T47D (cell line): ENCODE measurements at regions not wholly inside any gene's neighbourhood (a gene's known extent, or its start where the extent isn't known, plus 50 kb on each side); places are given as distances from the start of the nearest gene placed in this dataset.

Experiments
- DNase-seq, 2 experiments: peaks; one replicate each; pipeline versions ENCODE4 v3.0.0 to v3.0.0-alpha.2; 2011 to 2012; ENCODE audit warnings: low read depth in 1 of 2, low spot score in 1 of 2
- JUND ChIP-seq: IDR thresholded peaks from 2 replicates; pipeline ENCODE4 v1.6.1; 2012; ENCODE audit warnings: low read depth
- in situ Hi-C: cut with HindIII; loops from 2 replicates; pipeline ENCODE4 v1.10.0; 2016; ENCODE audit warnings: low sequenced_read_pairs, low pct_unique_long_range_greater_than_20kb

DNA sequence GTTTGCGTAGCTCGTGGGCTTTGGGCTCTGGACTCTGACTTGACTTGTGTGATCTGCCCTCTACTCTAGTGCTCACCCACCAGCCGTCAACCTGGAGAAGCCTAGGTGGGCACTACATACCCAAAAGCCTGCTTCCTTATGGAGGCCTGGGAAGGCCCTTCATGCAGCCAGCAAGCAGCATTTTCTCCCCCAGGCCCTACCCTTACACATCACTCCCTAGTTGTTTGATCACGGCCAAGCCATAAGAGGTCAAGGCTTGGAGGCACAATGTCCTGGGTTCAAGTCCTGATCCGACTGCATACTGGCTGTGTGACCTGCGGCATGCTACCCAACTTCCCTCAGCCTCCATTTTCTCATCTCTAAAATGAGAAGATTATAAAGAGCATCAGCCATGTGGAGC, 151.3 kb upstream of the EGFLAM start:
- TF ChIP-seq JUND: no peak
- in situ Hi-C loops: no loop called here

DNA sequence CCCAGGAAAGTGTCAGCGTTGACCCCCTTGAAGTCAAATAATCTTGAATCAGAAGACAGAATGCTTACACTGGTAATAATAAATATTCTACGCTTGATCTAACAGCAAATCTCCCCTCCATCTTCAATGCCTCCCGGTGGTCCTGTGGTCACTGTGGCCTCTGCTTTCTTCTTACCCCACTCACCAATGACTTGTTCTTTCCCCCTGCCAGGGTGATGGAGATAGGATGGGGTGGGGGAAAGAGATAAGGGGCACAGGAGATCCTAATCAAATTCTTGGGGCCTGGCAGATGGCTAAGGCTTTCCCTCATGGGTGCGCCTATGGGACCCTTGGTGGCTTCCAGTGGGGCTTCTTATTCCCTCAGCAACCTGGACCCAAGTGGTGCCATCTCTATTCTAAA, 152.6 kb upstream of the EGFLAM start:
- no peak for TF ChIP-seq JUND
- no peak for DNase-seq
- in situ Hi-C loops: no loop called here

More for the DNA sequence above, 151.3 kb upstream of the EGFLAM start:
- DNase-seq: no peak

DNA sequence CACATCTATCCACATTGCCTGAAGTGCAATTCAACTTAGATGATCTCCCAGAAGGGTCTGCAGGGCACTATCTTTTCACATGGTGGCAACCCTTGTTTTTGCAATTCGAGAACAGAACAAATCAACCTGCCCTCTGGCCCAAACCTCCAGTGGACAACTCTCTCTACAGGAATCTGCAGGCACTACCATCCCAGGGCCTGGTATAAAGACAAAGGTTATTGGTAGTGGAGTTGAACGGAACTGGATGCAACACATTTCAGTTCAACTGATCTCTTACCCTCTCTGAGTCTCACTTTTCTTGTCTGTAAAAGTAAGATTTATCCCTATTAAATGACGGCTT, 153.2 kb upstream of the EGFLAM start:
- no peak for TF ChIP-seq JUND
- in situ Hi-C loops: no loop called here
- no peak for DNase-seq

DNA sequence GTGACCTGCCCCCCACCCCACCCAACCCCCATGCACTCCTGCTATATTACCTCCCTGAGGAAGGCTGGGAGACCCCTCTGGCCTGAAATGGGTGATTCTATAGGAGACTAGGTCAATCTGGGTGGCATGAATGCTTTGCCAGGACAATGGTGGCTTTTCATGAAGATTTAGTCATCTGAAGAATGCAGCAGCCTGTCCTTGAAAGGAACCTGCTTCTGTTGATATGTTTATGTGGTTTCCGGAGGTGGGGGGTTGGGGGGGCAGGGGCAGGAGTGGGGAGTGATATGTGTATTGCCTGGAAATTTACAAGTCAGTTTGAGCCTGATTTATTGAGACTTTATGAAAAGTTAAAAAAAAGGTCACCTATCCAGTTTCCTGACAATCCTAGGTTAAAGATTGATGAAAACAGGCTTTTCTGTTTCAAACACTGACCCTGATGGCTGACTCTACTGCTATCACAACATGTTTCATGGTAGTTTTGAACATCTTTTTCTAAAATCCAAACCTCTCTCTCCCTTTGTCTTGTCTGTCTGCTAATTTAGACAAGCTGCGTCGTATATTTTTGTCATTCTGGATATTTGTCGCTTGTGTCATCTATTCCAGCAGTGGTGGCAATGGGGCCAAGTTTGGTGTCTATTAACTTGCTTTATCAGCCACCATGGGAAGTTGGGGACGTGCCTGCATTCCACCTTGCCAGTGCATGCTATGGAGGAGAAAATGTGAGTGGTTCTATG, 153.7 kb upstream of the EGFLAM start:
- no peak for DNase-seq
- no peak for TF ChIP-seq JUND
- in situ Hi-C loops: no loop called here

DNA sequence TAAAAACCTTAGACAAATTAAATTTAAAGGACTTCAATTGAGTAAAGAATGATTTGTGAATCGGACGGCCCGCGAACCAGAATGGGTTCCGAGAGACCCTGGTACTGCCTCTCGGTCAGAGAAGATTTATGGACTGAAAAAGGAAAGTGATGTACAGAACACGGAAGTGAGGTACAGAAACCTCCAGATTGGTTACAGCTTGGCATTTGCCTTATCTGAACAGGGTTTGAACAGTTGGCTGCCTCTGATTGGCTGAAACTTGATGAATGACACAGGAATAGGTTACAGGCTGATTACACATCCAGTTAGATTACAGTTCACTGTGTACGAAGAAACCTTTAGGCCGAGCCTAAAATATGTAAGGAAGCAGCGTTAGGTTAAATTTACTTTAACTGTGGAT, 156.5 kb upstream of the EGFLAM start:
- no peak for DNase-seq
- no peak for TF ChIP-seq JUND
- in situ Hi-C loops: no loop called here

DNA sequence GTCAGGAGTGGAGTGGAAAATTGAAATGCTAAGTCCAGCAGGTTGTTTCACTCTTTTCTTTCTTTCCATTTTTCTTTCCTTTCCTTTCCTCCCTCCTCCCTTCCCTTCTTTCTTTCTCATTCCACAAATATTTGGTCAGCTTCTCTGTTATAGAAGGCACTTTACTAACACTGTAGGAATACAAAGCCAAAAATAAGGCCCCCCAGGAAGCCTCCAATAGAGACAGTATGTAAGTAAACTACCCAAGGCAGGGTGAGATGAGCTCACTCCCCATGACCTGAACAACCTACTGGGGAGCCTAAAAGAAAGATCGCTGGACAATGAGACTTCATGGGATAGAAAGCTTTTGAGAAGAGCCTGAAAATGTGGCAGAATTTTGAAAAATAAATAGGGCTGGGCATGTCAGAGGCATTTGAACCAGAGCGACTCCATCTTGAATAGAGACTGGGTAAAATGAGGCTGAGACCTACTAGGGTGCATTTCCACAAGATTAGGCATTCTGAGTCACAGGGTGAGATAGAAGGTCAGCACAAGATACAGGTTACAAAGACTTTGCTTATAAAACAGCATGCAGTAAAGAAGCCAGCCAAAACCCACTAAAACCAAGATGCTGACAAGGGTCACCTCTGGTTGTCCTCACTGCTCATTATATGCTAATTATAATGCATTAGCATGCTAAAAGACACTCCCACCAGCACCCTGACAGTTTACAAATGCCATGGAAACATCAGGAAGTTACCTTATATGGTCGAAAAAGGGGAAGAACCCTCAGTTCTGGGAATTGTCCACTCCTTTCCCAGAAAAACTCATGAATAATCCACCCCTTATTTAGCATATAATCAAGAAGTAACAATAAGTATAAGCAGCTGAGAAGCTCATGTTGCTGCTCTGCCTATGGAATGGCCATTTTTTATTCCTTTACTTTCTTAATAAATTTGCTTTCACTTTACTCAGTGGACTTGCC, 158.9 kb upstream of the EGFLAM start:
- no peak for TF ChIP-seq JUND
- no peak for DNase-seq

DNA sequence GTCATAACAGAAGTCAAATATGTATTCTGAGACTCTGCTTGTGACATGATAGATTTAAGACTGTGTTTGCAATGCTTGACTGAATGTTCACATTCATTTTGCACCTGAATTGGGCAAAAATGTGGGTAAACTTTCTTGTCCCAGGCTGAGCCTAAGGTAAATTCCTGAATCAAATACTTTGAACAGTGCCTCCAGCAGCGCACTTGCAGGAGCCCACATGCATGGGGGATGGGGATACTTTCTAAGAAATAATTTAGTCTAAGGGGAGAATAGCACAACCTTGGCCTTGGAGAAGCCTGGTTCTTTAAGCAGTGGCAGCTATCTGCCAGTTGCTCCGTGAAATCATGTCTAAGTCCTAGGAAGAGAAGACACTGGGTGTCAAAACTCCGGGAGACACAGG, 163.5 kb upstream of the EGFLAM start:
- in situ Hi-C loops: no loop called here
- TF ChIP-seq JUND: no peak
- DNase-seq: no peak

More for the DNA sequence above, 158.9 kb upstream of the EGFLAM start:
- in situ Hi-C loops: no loop called here

DNA sequence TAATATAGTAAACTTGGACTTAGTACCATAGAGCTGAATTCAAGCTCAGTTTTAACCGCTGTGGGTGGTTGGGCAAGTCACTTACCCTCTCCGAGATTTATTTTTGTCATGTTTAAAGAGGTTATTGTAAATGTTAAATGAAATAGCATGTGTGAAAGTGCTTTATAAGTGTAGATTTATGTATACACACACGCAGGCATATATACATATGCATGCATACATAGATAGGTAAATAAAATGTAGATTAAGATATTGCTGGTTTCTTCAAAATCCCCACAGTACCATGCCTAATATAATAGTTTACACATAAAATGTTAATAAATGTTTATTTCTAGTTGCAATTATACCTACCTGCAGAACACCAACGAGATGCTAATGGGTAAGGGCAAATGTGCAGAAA, 164.5 kb upstream of the EGFLAM start:
- in situ Hi-C loops: no loop called here
- TF ChIP-seq JUND: no peak
- DNase-seq: no peak

DNA sequence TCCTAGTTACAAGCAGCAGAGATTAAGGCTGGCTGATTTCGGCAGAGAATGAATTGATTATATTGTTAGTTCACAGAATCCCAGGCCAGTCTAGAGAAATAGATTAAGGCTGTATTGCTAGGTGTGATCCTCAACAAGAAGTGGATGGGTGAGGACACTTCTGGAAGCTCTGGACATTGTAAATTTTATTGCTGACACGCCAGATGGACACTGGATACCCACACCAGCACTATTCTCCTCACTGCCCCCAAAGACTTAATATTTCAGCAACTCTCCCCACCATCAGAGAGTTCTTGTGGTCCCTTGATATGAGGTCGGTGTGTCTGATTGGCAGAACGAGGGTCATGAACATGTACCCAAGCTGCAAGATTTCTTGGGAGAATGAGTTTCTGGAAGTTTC, 171.6 kb upstream of the EGFLAM start:
- no peak for TF ChIP-seq JUND
- DNase-seq: no peak
- in situ Hi-C loops: no loop called here

DNA sequence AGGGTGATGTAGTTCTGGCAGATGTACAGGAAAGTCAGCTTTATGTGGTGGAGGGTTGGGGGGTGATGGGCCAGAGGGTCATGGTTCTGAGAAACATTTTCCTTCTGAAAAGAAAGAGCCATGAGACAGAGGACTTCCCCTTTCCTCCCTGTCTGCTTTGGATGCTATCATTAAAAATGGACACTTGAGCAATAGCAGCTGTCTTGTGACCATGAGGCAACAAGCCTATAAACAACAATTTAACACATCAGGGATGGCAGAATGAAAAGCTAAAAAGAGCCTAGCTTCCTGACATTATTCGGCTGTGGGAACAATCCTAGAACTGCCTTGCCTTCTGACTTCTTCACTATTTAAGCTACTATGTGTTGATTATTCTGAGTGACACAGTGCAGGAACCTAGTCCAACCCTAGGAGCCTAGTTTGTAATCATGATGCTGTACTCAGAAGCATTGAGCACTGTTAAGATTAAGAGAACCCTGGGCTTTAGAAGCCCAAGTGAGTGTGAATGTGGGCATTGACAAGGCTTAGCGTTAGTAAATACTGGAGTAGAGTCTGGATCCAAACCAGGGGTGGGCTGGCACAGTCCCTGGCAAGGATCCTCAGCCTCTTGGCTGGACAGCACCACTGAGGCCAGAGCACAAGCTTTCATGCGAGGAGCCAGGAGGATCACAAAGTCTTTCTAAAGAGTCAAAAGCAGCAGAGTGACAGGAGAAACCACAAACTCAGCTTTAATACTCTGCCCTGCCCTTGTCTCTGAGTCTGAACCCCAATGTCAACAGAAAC, 178.5 kb upstream of the EGFLAM start:
- TF ChIP-seq JUND: no peak
- in situ Hi-C loops: no loop called here
- DNase-seq: no peak

DNA sequence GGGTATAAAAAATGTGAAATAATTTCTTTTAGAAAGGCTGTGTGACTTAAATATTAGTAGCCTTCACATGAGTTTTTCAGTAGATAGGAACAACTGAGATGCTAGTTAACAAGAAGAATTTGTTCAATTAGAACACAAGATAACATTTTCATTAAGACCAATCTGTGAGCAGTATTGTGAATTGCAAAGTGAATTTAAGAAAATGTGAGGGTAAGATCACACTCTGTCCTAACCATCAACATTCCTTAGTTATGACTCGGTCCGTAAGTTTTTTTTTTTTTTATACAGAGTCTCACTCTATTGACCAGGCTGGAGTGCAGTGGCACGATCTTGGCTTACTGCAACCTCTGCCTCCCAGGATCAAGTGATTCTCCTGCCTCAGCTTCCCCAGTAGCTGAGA, 180.2 kb upstream of the EGFLAM start:
- TF ChIP-seq JUND: no peak
- in situ Hi-C loops: no loop called here
- no peak for DNase-seq

DNA sequence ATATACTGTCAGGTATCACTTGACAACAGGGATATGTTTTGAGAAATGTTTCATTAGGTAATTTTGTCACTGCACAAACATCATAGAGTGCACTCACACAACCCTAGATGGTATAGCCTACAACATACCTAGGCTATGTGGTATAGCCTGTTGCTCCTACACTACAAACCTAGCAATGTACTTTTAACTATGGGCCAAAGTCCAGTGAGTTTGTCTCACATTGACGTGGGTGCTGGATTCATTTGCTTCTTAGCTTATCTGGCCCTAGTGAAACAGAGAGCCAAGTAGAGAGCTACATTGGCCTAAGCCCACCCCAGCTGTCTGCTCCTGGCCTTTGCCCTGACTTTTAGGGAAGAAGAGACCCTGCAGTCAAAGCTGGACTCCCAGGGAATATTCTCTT, 180.7 kb upstream of the EGFLAM start:
- no peak for TF ChIP-seq JUND
- no peak for DNase-seq
- in situ Hi-C loops: no loop called here
